Mesendoderm (in vitro differentiated cells): ENCODE measurements at regions not wholly inside any gene's neighbourhood (a gene's known extent, or its start where the extent isn't known, plus 50 kb on each side); places are given as distances from the start of the nearest gene placed in this dataset.
A peak's percentile ranks its signal among the peaks of the same experiment; 100 is the strongest.

Source experiments
- DNase-seq: peaks from one replicate; pipeline ENCODE4 v3.0.0; 2013
- H2AK5ac ChIP-seq: 2 replicates; pipeline ENCODE4 v1.6.1; 2013; ENCODE audit warnings: low read length, inconsistent platforms
- H2BK120ac ChIP-seq: 2 replicates; pipeline ENCODE4 v1.6.1; 2013; ENCODE audit warnings: low read depth, mild to moderate bottlenecking, low read length, moderate library complexity, mixed read lengths
- H2BK15ac ChIP-seq: replicated peaks from 2 replicates; pipeline ENCODE4 v1.6.1; 2013; ENCODE audit warnings: low read depth, mild to moderate bottlenecking, moderate library complexity
- H2BK5ac ChIP-seq: 2 replicates; pipeline ENCODE4 v1.6.1; 2013; ENCODE audit warnings: low read length, inconsistent platforms
- H3K18ac ChIP-seq: 2 replicates; pipeline ENCODE4 v1.6.1; 2013; ENCODE audit warnings: mild to moderate bottlenecking, low read length, mixed read lengths
- H3K23ac ChIP-seq: one replicate; pipeline ENCODE4 v1.6.1; 2013; ENCODE audit warnings: low read length
- H3K27ac ChIP-seq: 2 replicates; pipeline ENCODE4 v1.5.1; 2013; ENCODE audit warnings: low read depth, mild to moderate bottlenecking, inconsistent platforms, low read length, moderate library complexity
- H3K27me3 ChIP-seq: 2 replicates; pipeline ENCODE4 v1.6.1; 2013; ENCODE audit warnings: low read length, control low read depth, mild to moderate bottlenecking, inconsistent platforms; ENCODE audit not compliant: insufficient read depth, poor library complexity
- H3K36me3 ChIP-seq: 2 replicates; pipeline ENCODE4 v1.6.1; 2013; ENCODE audit warnings: low read length, inconsistent platforms; ENCODE audit not compliant: control insufficient read depth, insufficient read depth
- H3K4ac ChIP-seq: one replicate; pipeline ENCODE4 v1.6.1; 2013; ENCODE audit warnings: low read depth, mild to moderate bottlenecking, low read length, moderate library complexity
- H3K4me1 ChIP-seq: 2 replicates; pipeline ENCODE4 v1.6.1; 2013; ENCODE audit warnings: low read depth, low read length, inconsistent platforms; ENCODE audit not compliant: control insufficient read depth
- H3K4me2 ChIP-seq: 2 replicates; pipeline ENCODE4 v1.6.1; 2013; ENCODE audit warnings: low read length
- H3K4me3 ChIP-seq: 2 replicates; pipeline ENCODE4 v1.5.1; 2013; ENCODE audit warnings: mild to moderate bottlenecking, low read length
- H3K56ac ChIP-seq: one replicate; pipeline ENCODE4 v1.6.1; 2013; ENCODE audit warnings: low read length
- H3K79me1 ChIP-seq: 2 replicates; pipeline ENCODE4 v1.6.1; 2013; ENCODE audit warnings: low read length, inconsistent platforms
- H3K79me2 ChIP-seq: 2 replicates; pipeline ENCODE4 v1.6.1; 2013; ENCODE audit warnings: mild to moderate bottlenecking, low read length; ENCODE audit not compliant: control insufficient read depth, insufficient read depth
- H3K9ac ChIP-seq: 2 replicates; pipeline ENCODE4 v1.6.1; 2013; ENCODE audit warnings: low read length, inconsistent platforms
- H4K5ac ChIP-seq: one replicate; pipeline ENCODE4 v1.6.1; 2013; ENCODE audit warnings: low read length
- H4K8ac ChIP-seq: one replicate; pipeline ENCODE4 v1.6.1; 2013; ENCODE audit warnings: low read depth, mild to moderate bottlenecking, control low read depth, low read length, moderate library complexity
- WGBS: extraction: QIAGEN DNeasy Blood & Tissue Kit; methylation state at CpG from one replicate; pipeline ENCODE4 v1.1.7; 2013; ENCODE audit warnings: low lambda C conversion rate, missing lambda C conversion rate; ENCODE audit not compliant: insufficient coverage; ENCODE audit errors: extremely low coverage; 5-methylcytosine and 5-hydroxymethylcytosine counted together

DNA sequence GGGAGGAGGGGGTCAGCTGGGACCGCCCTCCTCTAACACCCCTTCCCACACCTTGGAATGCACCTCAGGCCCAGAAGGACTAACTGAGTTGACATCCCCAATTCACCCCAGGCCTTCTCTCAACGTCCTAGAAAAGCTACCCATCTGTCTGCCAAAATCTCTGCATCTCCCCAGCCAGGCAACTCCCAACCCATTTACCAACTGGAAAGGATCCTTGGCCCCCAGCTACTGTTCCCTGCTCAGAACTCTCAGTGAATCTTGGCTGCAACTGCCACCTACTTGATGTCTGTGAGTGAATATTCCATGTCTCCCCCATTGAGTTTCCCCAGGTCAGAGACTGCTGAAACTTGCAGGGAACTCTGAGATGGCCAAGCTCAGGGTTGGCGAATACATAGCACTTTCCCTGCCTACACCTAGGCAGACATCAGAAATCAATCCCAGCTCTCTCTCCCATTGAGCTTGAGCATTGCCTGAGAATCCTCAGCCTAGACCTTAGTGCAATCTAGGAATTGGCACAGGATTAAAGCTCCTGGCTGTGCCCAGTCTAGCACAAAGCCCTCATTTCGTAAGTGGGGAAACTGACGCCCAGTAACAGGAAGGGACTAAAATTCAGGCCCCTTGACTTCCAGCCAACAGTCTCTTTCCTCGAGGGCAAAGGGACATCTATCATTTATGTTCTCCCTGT, 71.9 kb upstream of the NCOR2 start:
- Histone ChIP-seq H3K79me1 (no peaks in the 10 kb centered on the region), H3K9ac (no peak overlapping the region), H3K36me3 (no peaks in the 10 kb centered on the region), H2AK5ac (no peak overlapping the region), H3K4me3 (no peak overlapping the region), H3K56ac (no peak overlapping the region), H2BK15ac (no peak overlapping the region), H3K27me3 (no peaks in the 10 kb centered on the region), H4K5ac (no peak overlapping the region), H3K79me2 (no peaks in the 10 kb centered on the region), H4K8ac (no peak overlapping the region), H3K4me2 (no peak overlapping the region), H3K23ac (no peak overlapping the region), H3K4me1 (no peaks in the 10 kb centered on the region), H3K27ac (no peak overlapping the region), H2BK120ac (no peak overlapping the region), H2BK5ac (no peak overlapping the region), H3K18ac (no peak overlapping the region), H3K4ac (no peak overlapping the region)
- no CpG with 5 or more reads among the region's 6 CpGs for whole genome bisulfite sequencing
- DNase-seq, result no peak

- H3K4ac ChIP-seq, result no peak overlapping the region
- no peaks in the 10 kb centered on the region for H3K36me3 ChIP-seq
- no peak overlapping the region for H3K56ac ChIP-seq
- no peak overlapping the region for H4K8ac ChIP-seq
- no peak overlapping the region for H3K4me2 ChIP-seq
- H4K5ac ChIP-seq, result no peak overlapping the region
- H3K4me3 ChIP-seq, result no peak overlapping the region
- H3K79me2 ChIP-seq, result no peaks in the 10 kb centered on the region
- no peaks in the 10 kb centered on the region for H3K79me1 ChIP-seq
- no peak overlapping the region for H3K18ac ChIP-seq
- H2AK5ac ChIP-seq, result no peak overlapping the region
- no CpG with 5 or more reads among the region's 12 CpGs for WGBS
- no peak overlapping the region for H3K9ac ChIP-seq
- H3K27me3 ChIP-seq, result no peaks in the 10 kb centered on the region
- no peak overlapping the region for H3K27ac ChIP-seq
- no peak overlapping the region for H2BK120ac ChIP-seq
- no peak overlapping the region for H2BK5ac ChIP-seq
- no peak overlapping the region for H2BK15ac ChIP-seq
- H3K4me1 ChIP-seq, result no peaks in the 10 kb centered on the region
- no peak overlapping the region for H3K23ac ChIP-seq
- DNase-seq, result no peak
Observed at GRCh38 chr12:124637581-124637981, 70.2 kb upstream of the NCOR2 start.

- Histone ChIP-seq H3K9ac (no peak overlapping the region), H4K8ac (no peak overlapping the region), H3K36me3 (no peaks in the 10 kb centered on the region), H2AK5ac (no peak overlapping the region), H3K4me2 (no peak overlapping the region), H3K18ac (no peak overlapping the region), H2BK5ac (no peak overlapping the region), H3K56ac (no peak overlapping the region), H3K4ac (no peak overlapping the region), H3K4me3 (no peak overlapping the region), H3K23ac (no peak overlapping the region), H2BK120ac (no peak overlapping the region), H3K79me2 (no peaks in the 10 kb centered on the region), H3K79me1 (no peaks in the 10 kb centered on the region), H2BK15ac (no peak overlapping the region), H3K27ac (no peak overlapping the region), H3K4me1 (peaks cover 2% of the 10 kb centered on the region), H3K27me3 (no peaks in the 10 kb centered on the region), H4K5ac (no peak overlapping the region)
- no CpG with 5 or more reads among the region's 4 CpGs for WGBS
- no peak for DNase-seq
Observed at GRCh38 chr12:124637163-124637562, 69.8 kb upstream of the NCOR2 start.

- no peak overlapping the region for H3K4me3 ChIP-seq
- no peak overlapping the region for H3K4me2 ChIP-seq
- H3K27ac ChIP-seq, result no peak overlapping the region
- no peak overlapping the region for H2BK15ac ChIP-seq
- H3K79me1 ChIP-seq, result no peaks in the 10 kb centered on the region
- no peak overlapping the region for H3K9ac ChIP-seq
- no peaks in the 10 kb centered on the region for H3K36me3 ChIP-seq
- H4K8ac ChIP-seq, result no peak overlapping the region
- peak; percentile 72 for DNase-seq
- no peak overlapping the region for H3K56ac ChIP-seq
- H2AK5ac ChIP-seq, result no peak overlapping the region
- no peak overlapping the region for H2BK5ac ChIP-seq
- 94% methylated on average over 1 of the region's 10 CpGs for WGBS
- H3K4ac ChIP-seq, result no peak overlapping the region
- H2BK120ac ChIP-seq, result no peak overlapping the region
- H3K27me3 ChIP-seq, result no peaks in the 10 kb centered on the region
- H3K23ac ChIP-seq, result no peak overlapping the region
- H4K5ac ChIP-seq, result no peak overlapping the region
- H3K18ac ChIP-seq, result no peak overlapping the region
- peaks cover 2% of the 10 kb centered on the region for H3K4me1 ChIP-seq
- H3K79me2 ChIP-seq, result no peaks in the 10 kb centered on the region
Observed at GRCh38 chr12:124636138-124636978, 68.9 kb upstream of the NCOR2 start.

DNA sequence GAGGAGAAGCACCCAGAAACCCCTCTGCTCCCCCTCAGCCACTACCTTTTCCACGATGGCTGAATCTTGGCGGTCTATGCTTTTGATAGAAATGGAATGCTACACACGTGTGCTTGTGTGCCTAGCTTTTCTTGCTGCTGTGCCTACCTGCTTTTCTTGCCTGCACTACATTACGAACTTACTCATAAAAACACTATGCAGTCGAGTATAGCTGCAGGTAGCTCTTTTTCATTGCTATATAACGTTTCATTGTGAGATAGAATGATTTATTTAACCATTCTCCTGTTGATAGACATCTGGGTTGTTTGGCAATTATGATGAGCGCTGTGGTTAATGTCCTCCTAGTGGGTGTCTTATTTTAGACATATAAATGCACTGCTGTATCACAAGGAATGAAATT, 67.9 kb upstream of the NCOR2 start:
- no peak for DNase-seq
- Histone ChIP-seq H4K5ac (no peak overlapping the region), H3K79me1 (no peaks in the 10 kb centered on the region), H3K23ac (no peak overlapping the region), H3K36me3 (no peaks in the 10 kb centered on the region), H3K4me1 (peaks cover 2% of the 10 kb centered on the region), H3K27me3 (no peaks in the 10 kb centered on the region), H3K4me2 (no peak overlapping the region), H3K4ac (no peak overlapping the region), H3K9ac (no peak overlapping the region), H3K4me3 (no peak overlapping the region), H3K56ac (no peak overlapping the region), H2BK15ac (no peak overlapping the region), H3K27ac (no peak overlapping the region), H2BK5ac (no peak overlapping the region), H2BK120ac (no peak overlapping the region), H3K79me2 (no peaks in the 10 kb centered on the region), H3K18ac (no peak overlapping the region), H4K8ac (no peak overlapping the region), H2AK5ac (no peak overlapping the region)
- no CpG with 5 or more reads among the region's 7 CpGs for WGBS
